22Rv1 (cell line): ENCODE measurements at regions not wholly inside any gene's neighbourhood (a gene's known extent, or its start where the extent isn't known, plus 50 kb on each side); places are given as distances from the start of the nearest gene placed in this dataset.

ENCODE experiments used
- H3K27ac ChIP-seq: fragments of 450-650 bp; 2 replicates; pipeline ENCODE4 v1.5.1; 2017
- ZFX ChIP-seq: fragments of 450-650 bp; IDR thresholded peaks from 2 replicates; pipeline ENCODE4 v1.6.1; 2017; ENCODE audit warnings: antibody characterized with exemption, borderline replicate concordance
- TF ChIP-seq, protein P1 (sequence below): fragments of 450-650 bp; IDR thresholded peaks from 2 replicates; pipeline ENCODE4 v1.5.1; 2017; ENCODE audit warnings: mild to moderate bottlenecking

DNA sequence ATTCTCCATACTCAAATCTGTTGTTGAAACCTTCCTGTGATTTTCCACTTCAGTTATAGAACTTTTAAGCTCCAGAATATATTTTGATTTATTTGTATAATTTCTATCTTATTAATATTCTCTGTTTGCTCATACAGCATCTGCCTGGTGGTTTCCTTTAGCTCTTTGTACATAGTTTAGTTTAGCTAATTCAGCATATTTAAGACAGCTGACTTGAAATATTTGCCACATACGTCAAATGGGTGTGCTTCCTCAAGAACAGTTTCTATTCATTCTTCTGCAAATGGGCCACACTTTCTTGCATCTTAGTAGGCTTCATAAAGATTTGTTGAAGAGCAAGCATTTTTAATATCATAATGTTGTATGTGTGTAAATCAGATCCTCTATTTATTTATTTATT lies 101.8 kb downstream of the MAGEC1 start:
- no peak for TF ChIP-seq ZFX
- TF ChIP-seq, protein P1, sequence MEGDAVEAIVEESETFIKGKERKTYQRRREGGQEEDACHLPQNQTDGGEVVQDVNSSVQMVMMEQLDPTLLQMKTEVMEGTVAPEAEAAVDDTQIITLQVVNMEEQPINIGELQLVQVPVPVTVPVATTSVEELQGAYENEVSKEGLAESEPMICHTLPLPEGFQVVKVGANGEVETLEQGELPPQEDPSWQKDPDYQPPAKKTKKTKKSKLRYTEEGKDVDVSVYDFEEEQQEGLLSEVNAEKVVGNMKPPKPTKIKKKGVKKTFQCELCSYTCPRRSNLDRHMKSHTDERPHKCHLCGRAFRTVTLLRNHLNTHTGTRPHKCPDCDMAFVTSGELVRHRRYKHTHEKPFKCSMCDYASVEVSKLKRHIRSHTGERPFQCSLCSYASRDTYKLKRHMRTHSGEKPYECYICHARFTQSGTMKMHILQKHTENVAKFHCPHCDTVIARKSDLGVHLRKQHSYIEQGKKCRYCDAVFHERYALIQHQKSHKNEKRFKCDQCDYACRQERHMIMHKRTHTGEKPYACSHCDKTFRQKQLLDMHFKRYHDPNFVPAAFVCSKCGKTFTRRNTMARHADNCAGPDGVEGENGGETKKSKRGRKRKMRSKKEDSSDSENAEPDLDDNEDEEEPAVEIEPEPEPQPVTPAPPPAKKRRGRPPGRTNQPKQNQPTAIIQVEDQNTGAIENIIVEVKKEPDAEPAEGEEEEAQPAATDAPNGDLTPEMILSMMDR, result no peak
- no peak overlapping the region for H3K27ac ChIP-seq

DNA sequence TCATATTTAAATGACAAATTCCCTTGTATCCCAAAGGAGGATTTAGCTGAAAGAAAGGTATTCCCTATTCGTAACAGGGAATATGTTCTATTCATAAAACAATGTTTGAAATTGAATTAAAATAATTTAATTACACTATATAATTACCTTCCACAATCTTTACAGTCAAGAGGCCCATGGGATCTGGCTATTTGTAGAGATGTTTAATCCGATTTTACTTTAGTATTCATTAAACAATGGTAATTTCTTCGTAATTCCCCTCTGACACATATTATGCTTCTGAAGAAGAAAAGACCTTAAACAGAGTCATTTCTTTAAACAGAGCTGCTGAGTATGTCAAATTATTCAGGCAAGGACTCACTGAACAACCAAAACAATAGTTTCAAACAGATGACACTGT lies 98.8 kb downstream of the MAGEC1 start:
- no peak overlapping the region for H3K27ac ChIP-seq
- TF ChIP-seq ZFX, result no peak
- TF ChIP-seq, protein P1, result no peak

DNA sequence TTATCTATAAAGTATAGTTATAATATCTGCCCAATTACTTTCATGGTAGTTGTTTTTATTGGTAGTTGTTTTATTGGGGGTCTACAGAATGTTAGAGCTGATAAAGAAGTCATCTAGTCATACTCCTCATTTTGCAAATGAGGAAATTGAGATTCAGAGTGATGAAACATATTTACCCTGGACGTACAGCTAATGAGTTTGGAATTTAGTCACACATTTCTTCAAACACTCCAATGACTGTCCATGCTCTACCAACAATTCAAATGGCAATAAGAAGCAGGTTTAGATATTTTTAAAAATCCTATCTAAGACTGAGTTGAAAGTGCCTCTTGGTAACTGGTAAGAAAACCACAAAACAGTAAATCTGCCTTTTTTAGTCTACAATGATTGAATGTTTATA lies 98.2 kb downstream of the MAGEC1 start:
- H3K27ac ChIP-seq, result no peak overlapping the region

DNA sequence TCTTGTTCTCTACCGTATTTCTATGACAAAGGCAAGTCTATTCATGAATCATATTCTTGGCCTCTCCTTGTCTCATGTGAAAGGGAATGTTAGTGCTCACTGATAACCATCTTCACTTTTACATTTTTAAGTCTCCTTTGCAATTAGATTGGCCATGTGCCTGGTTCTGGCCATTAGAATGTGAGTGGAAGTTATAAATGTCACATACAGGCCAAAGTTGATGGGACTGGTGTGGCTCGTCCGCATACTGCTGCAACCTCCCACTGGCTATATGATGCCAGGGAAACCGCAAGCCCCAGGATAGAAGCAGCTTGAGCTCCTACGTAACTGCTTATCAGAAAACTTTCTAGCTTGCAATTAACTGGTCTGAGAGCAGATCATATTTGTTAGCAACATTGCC lies 86.1 kb downstream of the MAGEC1 start:
- no peak overlapping the region for H3K27ac ChIP-seq
- TF ChIP-seq ZFX, result no peak
- TF ChIP-seq, protein P1, result no peak

More for the DNA sequence above, 98.2 kb downstream of the MAGEC1 start:
- TF ChIP-seq ZFX, result no peak
- TF ChIP-seq, protein P1, result no peak

DNA sequence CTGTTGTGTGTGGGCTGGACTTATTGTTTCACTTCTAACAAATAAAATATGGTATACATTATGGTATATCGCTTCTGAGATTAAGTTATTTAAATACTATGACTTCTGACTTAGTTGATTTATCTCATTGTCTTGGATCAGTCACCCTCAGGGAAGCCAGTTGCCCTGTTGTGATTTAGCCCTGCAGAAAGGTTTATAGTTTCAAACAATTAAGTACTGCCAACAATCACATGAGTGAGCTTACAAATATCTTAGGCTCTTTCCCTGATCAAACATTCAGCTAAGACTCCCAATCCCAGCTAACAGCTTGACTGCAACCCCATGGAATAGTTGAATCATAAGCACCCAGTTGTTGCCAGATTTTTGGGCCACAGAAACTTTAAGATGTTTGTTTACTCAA lies 85.4 kb downstream of the MAGEC1 start:
- no peak overlapping the region for H3K27ac ChIP-seq
- no peak for TF ChIP-seq ZFX
- TF ChIP-seq, protein P1, result no peak

DNA sequence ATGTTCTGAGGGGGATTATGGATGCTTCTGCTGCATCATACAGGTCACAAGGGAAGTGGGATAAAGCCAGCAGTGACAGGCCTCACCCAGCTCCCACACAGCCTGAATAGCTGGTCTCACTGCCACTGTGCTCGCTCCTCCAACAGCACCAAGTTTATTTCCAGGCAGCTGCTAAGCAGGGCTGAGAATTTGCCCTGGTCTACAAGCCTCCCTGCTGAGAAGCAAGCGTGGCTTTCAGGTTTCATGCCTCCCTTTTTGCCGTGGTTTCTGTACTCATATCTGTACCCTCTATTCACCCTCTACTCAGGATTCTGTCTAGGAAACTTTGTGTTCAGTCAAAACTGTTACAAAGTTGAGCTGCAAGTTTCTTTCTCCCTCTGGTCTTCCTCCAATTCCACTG lies 78.6 kb downstream of the MAGEC1 start:
- TF ChIP-seq, protein P1, result no peak
- TF ChIP-seq ZFX, result no peak

DNA sequence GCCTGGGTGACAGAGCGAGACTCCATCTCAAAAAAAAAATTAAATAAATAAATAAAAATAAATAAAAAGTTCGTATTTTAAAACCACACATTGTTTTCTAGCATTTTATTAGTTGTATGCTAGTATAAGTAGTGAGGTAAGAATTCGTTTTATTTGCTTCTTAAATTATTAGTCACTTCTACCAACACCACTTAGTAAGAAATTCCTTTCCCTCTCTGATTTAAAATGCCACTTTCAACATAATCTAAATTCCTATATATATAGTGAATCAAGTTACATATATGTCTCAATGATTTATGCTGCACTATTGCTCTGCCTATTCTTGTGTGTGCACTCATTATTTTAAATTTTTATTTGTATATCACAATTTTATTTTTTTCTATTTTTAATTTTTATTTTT lies 72.1 kb downstream of the MAGEC1 start:
- TF ChIP-seq, protein P1, result no peak
- TF ChIP-seq ZFX, result no peak

More for the DNA sequence above, 78.6 kb downstream of the MAGEC1 start:
- no peak overlapping the region for H3K27ac ChIP-seq

More for the DNA sequence above, 72.1 kb downstream of the MAGEC1 start:
- H3K27ac ChIP-seq, result no peak overlapping the region
